IMR-90 (cell line): ENCODE measurements at regions not wholly inside any gene's neighbourhood (a gene's known extent, or its start where the extent isn't known, plus 50 kb on each side); places are given as distances from the start of the nearest gene placed in this dataset.
A peak's percentile ranks its signal among the peaks of the same experiment; 100 is the strongest.

Experiments
- ATAC-seq: fragments of 200-7000 bp; cut with Tn5 transposase; 2 replicates; pipeline ENCODE4 v1.9.1; 2020; ENCODE audit warnings: low read depth, mild to moderate bottlenecking, moderate library complexity
- BruUV-seq: library from RNA; stranded (reverse); fragments of 400-500 nt; replicated peaks from 2 replicates; lab custom pipeline; 2021; lab: Mats Ljungman, UMichigan
- CTCF ChIA-PET: fragments of 300-600 bp; formaldehyde crosslinking; extraction: SDS; loops from one replicate; lab custom pipeline; 2021; ENCODE audit warnings: antibody characterized with exemption; lab: Yijun Ruan, JAX
- POLR2A ChIA-PET: fragments of 300-600 bp; sonication (Branson Sonifier 250); formaldehyde crosslinking; loops from one replicate; lab custom pipeline; 2022; ENCODE audit warnings: antibody characterized with exemption; ENCODE audit not compliant: unreplicated experiment; lab: Charles Lee
- DNase-seq: peaks from one replicate; pipeline ENCODE4 v3.0.0; 2013
- H2AFZ ChIP-seq: replicated peaks from 2 replicates; pipeline ENCODE3; 2013; ENCODE audit warnings: low read length, mild to moderate bottlenecking; ENCODE audit not compliant: poor library complexity
- H2AK5ac ChIP-seq: 2 replicates; pipeline ENCODE4 v1.6.1; 2013; ENCODE audit warnings: low read depth, low read length, inconsistent platforms
- H2AK9ac ChIP-seq: replicated peaks from 2 replicates; pipeline ENCODE3; 2013; ENCODE audit warnings: mild to moderate bottlenecking, low read depth, low read length, moderate library complexity; ENCODE audit not compliant: poor library complexity
- H2BK120ac ChIP-seq: 2 replicates; pipeline ENCODE4 v1.6.1; 2013; ENCODE audit warnings: low read depth, low read length, inconsistent platforms
- H2BK15ac ChIP-seq: 3 replicates; pipeline ENCODE4 v1.6.1; 2013; ENCODE audit warnings: low read depth, low read length, inconsistent platforms
- H2BK20ac ChIP-seq: 2 replicates; pipeline ENCODE4 v1.6.1; 2013; ENCODE audit warnings: low read depth, mild to moderate bottlenecking, inconsistent platforms, low read length, moderate library complexity
- H2BK5ac ChIP-seq: 2 replicates; pipeline ENCODE4 v1.6.1; 2013; ENCODE audit warnings: mild to moderate bottlenecking, low read depth, low read length, inconsistent platforms; ENCODE audit not compliant: poor library complexity, severe bottlenecking
- H3K14ac ChIP-seq: replicated peaks from 2 replicates; pipeline ENCODE4 v1.6.1; 2013; ENCODE audit warnings: low read depth, low read length, inconsistent platforms
- H3K18ac ChIP-seq: 2 replicates; pipeline ENCODE4 v1.6.1; 2013; ENCODE audit warnings: low read depth, low read length, control low read depth
- H3K23ac ChIP-seq: 2 replicates; pipeline ENCODE4 v1.6.1; 2013; ENCODE audit warnings: low read depth, low read length, inconsistent platforms
- H3K27ac ChIP-seq: 2 replicates; pipeline ENCODE4 v1.5.1; 2013; ENCODE audit warnings: mild to moderate bottlenecking, control low read depth, low read length; ENCODE audit not compliant: insufficient read depth
- H3K27me3 ChIP-seq: 2 replicates; pipeline ENCODE4 v1.6.1; 2013; ENCODE audit warnings: low read length; ENCODE audit not compliant: control insufficient read depth, insufficient read depth
- H3K36me3 ChIP-seq: 2 replicates; pipeline ENCODE4 v1.6.1; 2013; ENCODE audit warnings: low read length, mixed read lengths; ENCODE audit not compliant: control insufficient read depth, insufficient read depth
- H3K4ac ChIP-seq: 2 replicates; pipeline ENCODE4 v1.6.1; 2013; ENCODE audit warnings: low read depth, low read length, inconsistent platforms
- H3K4me1 ChIP-seq: 2 replicates; pipeline ENCODE4 v1.6.1; 2013; ENCODE audit warnings: low read length, mixed read lengths; ENCODE audit not compliant: control insufficient read depth, insufficient read depth
- H3K4me2 ChIP-seq: 2 replicates; pipeline ENCODE4 v1.6.1; 2013; ENCODE audit warnings: low read depth, mild to moderate bottlenecking, control low read depth, low read length, moderate library complexity
- H3K4me3 ChIP-seq: 2 replicates; pipeline ENCODE4 v1.5.1; 2013; ENCODE audit warnings: low read depth, mild to moderate bottlenecking, control low read depth, low read length, moderate library complexity; ENCODE audit not compliant: insufficient read depth
- H3K56ac ChIP-seq: 2 replicates; pipeline ENCODE4 v1.6.1; 2013; ENCODE audit warnings: low read length, inconsistent platforms; ENCODE audit not compliant: insufficient read depth; ENCODE audit errors: extremely low read depth
- H3K79me1 ChIP-seq, 2 experiments: 2 replicates each; pipeline ENCODE4 v1.6.1; 2013; ENCODE audit warnings: low read length in 2 of 2, inconsistent platforms in 1 of 2, low read depth in 1 of 2
- H3K9ac ChIP-seq: 2 replicates; pipeline ENCODE4 v1.6.1; 2013; ENCODE audit warnings: low read depth, low read length, control low read depth
- H3K9me1 ChIP-seq: 2 replicates; pipeline ENCODE4 v1.6.1; 2013; ENCODE audit warnings: low read length, inconsistent platforms; ENCODE audit not compliant: insufficient read depth
- H3K9me3 ChIP-seq: 2 replicates; pipeline ENCODE4 v1.6.1; 2013; ENCODE audit warnings: low read length; ENCODE audit not compliant: control insufficient read depth, insufficient read depth
- H4K20me1 ChIP-seq: 2 replicates; pipeline ENCODE4 v1.6.1; 2013; ENCODE audit warnings: low read length, inconsistent platforms; ENCODE audit not compliant: insufficient read depth
- H4K5ac ChIP-seq: 2 replicates; pipeline ENCODE4 v1.6.1; 2013; ENCODE audit warnings: mild to moderate bottlenecking, low read depth, low read length, control low read depth
- H4K8ac ChIP-seq, 2 experiments: 2 replicates each; pipeline ENCODE4 v1.6.1; 2013; ENCODE audit warnings: low read depth in 2 of 2, low read length in 2 of 2, control low read depth in 1 of 2, inconsistent platforms in 1 of 2
- H4K91ac ChIP-seq: 2 replicates; pipeline ENCODE4 v1.6.1; 2013; ENCODE audit warnings: low read depth, low read length, inconsistent platforms; ENCODE audit not compliant: insufficient read depth
- CEBPB ChIP-seq: IDR thresholded peaks from 2 replicates; pipeline ENCODE4 v1.6.1; 2012; ENCODE audit warnings: low read depth, low read length, improper control_type of control experiment
- NFE2L2 ChIP-seq: fragments of 150-350 bp; IDR thresholded peaks from 2 replicates; pipeline ENCODE4 v1.6.1; 2016; ENCODE audit warnings: low read depth, mild to moderate bottlenecking, low read length
- WGBS, 2 experiments: methylation state at CpG; one replicate each; pipeline versions ENCODE4 v1.1.5 to v1.1.7; 2013; ENCODE audit warnings: missing lambda C conversion rate in 2 of 2; ENCODE audit not compliant: insufficient read length in 1 of 2; ENCODE audit errors: extremely low coverage in 2 of 2; 5-methylcytosine and 5-hydroxymethylcytosine counted together
- dilution Hi-C: fragments of 300-500 bp; cut with HindIII; formaldehyde crosslinking; loops from one replicate; pipeline ENCODE4 v1.14.3; 2018; ENCODE audit warnings: low sequenced_read_pairs; ENCODE audit not compliant: unreplicated experiment
- in situ Hi-C: fragments of 300-500 bp; cut with MboI; formaldehyde crosslinking; loops from 3 replicates; pipeline ENCODE4 v1.14.3; 2019; ENCODE audit warnings: low sequenced_read_pairs, inconsistent platforms, mixed read lengths
- intact Hi-C: fragments of 100-400 bp; cut with micrococcal nuclease; formaldehyde crosslinking; loops from 2 replicates; pipeline ENCODE4 v1.10.0; 2022

- Histone ChIP-seq H3K9me1 (0 out of 2 replicates have a peak, but pooled peaks cover 3% of the 10 kb centered on the region), H2BK5ac (peak overlapping the region; percentile 93), H4K20me1 (no peaks in the 10 kb centered on the region), H3K9ac (0 out of 2 replicates have a peak overlapping the region, but pooled peaks have one; percentile 42), H4K91ac (peak overlapping the region; percentile 72), H3K23ac (0 out of 2 replicates have a peak overlapping the region, but pooled peaks have one; percentile 7), H3K4me3 (no peak overlapping the region), H3K14ac (0 out of 2 replicates have a peak overlapping the region, but pooled peaks have one; percentile 8), H3K36me3 (no peaks in the 10 kb centered on the region), H2BK15ac (peak overlapping the region; percentile 24; the same call in 2 of the 3 replicates), H2BK20ac (peak overlapping the region; percentile 77), H2AK9ac (no peak overlapping the region), H3K27ac (peak overlapping the region; percentile 80), H3K18ac (peak overlapping the region; percentile 34), H2BK120ac (peak overlapping the region; percentile 87), H3K4ac (peak overlapping the region; percentile 55), H3K9me3 (no peaks in the 10 kb centered on the region), H4K8ac (peak overlapping the region in 1 of 2 experiments; percentile 46; a peak in 3 of 4 replicates), H2AFZ (no peak overlapping the region), H2AK5ac (peak overlapping the region; percentile 10; the same call in 1 of the 2 replicates), H4K5ac (no peak overlapping the region), H3K27me3 (no peaks in the 10 kb centered on the region), H3K79me1 (no peaks in the 10 kb centered on the region), H3K56ac (peak overlapping the region; percentile 52), H3K4me1 (peaks cover 15% of the 10 kb centered on the region), H3K4me2 (peak overlapping the region; percentile 71; the same call in 1 of the 2 replicates)
- in situ Hi-C loops (no loop called here), dilution Hi-C loops (no loop called here), intact Hi-C loops (loop anchor here (2.0 to 10.0 kb wide), 2 partner anchors 27 to 99 kb away; no protein-coding TSS in a partner anchor)
- DNase-seq, result peak; percentile 79
- ATAC-seq, result peak; percentile 84
- TF ChIP-seq CEBPB (peak; percentile 51; the same call in 1 of the 2 replicates), NFE2L2 (no peak)
- no CpG with 5 or more reads among the region's 5 CpGs for WGBS, 2 experiments
- POLR2A ChIA-PET, result no interaction called here
- no TSS peak for BruUV-seq
- CTCF ChIA-PET, result no interaction called here
Measured at GRCh38 chr18:67265464-67266245, 250.9 kb downstream of the DSEL start.
